Erythroblast (primary cell): ENCODE measurements at regions not wholly inside any gene's neighbourhood (a gene's known extent, or its start where the extent isn't known, plus 50 kb on each side); places are given as distances from the start of the nearest gene placed in this dataset.
"Not testable (repeated sequence)": the region's sequence is repeated elsewhere in the genome, so short reads cannot be mapped to it uniquely, and the experiment has no call there.

ENCODE experiments used
- DNase-seq, 2 experiments: peaks; one replicate each; lab custom pipeline; 2025; lab: John Stamatoyannopoulos, UW
- GATA1 ChIP-seq: IDR thresholded peaks from 2 replicates; pipeline ENCODE4 v1.6.1; 2011; ENCODE audit warnings: low read depth, mild to moderate bottlenecking, control low read depth, low read length, moderate library complexity
- POLR2A ChIP-seq: IDR thresholded peaks from 2 replicates; pipeline ENCODE4 v1.6.1; 2011; ENCODE audit warnings: mild to moderate bottlenecking, low read length

- peak; percentile 79 to 88 for DNase-seq
- TF ChIP-seq POLR2A (peak; percentile 80), GATA1 (no peak)
Measured at GRCh38 chr1:65067491-65068201, 80.4 kb upstream of the AK4 start.

- DNase-seq: peak; percentile 70 to 84
- peak; percentile 71 for TF ChIP-seq POLR2A
- no peak for TF ChIP-seq GATA1
Measured at GRCh38 chr1:65068202-65069010, 79.6 kb upstream of the AK4 start.

DNA sequence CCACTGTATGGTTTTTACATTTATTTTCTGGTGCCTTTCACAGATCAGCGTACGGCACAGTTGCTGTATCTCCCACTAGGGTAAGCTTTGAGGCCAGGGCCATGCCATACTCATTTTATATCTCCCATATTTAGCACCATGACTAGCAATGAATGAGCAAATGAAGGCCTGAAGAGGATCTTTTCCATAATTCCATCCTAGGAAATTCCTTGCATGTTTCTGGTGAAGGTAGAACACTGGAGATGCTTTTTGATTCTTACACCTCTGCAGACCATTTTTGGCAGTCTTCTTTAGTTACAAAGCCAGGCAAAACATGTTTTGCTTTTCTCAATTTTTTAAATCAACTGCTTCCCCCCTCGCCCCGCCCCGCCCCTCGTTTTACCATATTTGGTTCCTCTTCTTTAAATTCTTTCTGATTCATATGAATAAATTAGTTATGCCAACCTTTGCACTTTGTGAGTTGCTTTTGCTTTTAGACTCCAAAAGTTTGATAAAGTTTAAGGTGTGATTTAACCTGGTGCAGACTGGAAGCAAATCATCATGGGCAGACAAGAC, 78.9 kb upstream of the AK4 start:
- peak in 1 of 2 experiments; percentile 67 for DNase-seq
- TF ChIP-seq GATA1: no peak
- TF ChIP-seq POLR2A: no peak

DNA sequence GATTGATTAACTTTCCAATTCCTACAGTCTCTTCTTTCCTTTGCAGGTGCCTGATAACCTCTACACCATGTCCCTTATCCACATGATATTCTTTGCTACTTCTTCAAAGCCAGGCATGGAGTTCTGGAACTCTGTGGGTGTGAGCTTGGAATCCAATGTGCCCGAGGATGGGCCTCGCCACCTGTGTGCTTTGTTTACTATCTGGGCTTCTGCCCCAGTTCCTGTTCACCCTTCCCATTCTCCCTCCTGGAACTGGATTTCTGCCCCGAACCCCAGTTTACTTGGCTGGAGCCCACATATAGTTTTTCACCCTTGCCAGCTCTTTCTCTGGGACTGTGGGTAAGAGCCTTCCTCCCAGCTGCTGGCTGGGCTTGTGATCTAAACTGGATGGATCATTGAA, 75.2 kb upstream of the AK4 start:
- TF ChIP-seq GATA1 (no peak), POLR2A (no peak)
- DNase-seq: no peak

DNA sequence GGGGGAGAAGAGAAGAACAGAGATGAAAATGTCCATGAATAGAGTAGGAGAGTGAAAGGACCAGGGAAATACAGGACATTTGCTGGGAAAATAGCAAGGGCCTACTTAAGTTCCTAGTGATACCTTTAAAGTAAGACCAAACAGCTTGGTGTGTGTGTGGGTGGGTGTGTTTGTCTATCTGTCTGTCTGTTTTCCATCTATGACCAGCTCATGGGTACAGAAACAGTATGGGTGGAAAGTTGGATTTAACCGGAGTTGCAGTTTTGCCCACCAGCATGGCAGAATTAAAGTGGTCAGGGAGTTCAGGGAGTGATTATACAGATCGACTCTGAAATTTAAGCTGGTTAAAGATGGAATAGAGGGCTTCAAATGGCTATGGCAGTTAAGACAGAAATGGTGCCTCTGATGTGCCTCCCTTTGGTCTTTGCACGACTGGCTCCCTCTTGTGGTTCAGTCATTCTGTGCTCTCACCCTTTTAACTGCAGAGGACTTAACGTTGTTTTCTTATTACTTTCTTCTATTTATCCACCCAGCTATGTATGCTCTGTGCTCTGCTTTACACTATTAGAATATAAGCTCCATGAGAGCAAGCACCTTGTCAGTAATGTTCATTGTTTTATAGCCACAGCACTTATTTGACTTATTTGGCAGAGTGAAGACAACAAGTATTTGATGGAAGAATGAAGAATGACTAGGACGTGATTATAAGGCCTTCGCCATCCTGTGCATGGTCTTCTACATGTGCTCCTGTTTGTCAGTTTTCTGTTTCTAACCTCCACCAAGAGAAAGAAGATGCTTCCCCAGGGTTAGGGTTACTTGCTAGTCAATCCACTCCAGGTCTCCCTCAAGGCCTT, 72.7 kb upstream of the AK4 start:
- no peak for TF ChIP-seq POLR2A
- peak; percentile 78 to 87 for DNase-seq

- peak in 1 of 2 experiments; percentile 9 for DNase-seq
- no peak for TF ChIP-seq POLR2A
- TF ChIP-seq GATA1: no peak
Measured at GRCh38 chr1:65077369-65077768, 70.6 kb upstream of the AK4 start.

GRCh38 chr1:65079941-65080340, 68.1 kb upstream of the AK4 start:
- no peak for DNase-seq
- TF ChIP-seq GATA1 (no peak), POLR2A (no peak)

DNA sequence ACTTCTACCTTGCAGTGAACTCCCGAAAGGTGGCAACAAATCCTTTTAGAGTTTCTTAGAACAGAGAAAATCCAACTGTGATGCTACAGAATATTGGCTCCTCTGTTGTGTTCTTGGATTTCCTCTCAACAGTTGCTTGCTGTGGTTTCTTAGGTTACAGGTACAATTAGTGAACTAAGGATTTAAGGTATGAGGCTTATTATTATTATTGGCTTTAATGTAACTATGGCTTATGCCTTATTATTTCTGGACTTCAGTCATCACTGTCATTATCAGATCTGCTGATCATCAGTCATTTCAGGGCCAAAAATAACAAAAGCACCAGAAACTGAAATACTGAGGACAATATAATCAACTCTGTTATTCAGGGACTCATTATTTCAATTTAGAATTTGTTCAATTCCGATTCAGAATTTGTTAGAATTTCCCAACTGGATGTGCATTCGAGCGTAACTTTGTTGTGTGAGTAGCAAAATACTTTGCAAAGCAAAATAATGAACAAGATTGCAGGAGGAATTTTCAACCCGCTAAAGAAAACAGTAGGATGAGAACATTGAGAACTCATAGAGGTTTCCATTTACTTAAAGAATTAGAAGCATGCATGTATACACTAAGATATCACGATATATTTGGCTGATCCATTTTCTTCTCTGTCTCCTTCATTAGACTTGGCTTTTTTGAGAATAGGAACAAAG, 65.5 kb upstream of the AK4 start:
- no peak for DNase-seq
- TF ChIP-seq POLR2A: no peak
- no peak for TF ChIP-seq GATA1

DNA sequence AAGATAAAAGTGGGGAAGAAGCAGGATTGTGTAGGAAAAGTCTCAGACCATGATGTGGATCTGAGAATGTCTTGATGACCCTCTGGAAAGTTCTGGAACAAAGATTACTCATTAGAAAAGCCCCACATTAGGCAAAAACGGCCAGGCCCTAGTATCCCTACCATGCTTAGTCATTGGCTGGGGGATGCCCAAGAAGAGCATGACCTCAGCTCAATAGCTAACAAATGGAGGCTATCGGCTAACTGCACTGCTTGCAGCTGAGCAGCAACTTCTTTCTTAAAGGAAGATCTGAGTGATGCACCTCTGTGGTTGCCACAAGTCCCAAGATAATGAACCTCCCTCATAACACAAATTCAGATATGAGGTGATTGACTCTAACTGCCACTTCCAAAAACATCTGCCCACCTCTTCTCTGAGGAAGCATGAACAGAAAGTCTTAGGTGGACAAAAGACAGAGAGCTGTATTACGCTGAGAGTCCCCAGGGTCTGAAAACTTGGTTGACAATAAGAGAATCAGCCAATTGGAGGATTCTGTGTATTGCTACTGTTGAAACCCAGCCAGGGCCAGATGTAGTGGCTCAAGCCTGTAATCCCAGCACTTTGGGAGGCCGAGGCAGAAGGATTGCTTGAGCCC, 64.6 kb upstream of the AK4 start:
- TF ChIP-seq POLR2A (no peak), GATA1 (no peak)
- no peak for DNase-seq

DNA sequence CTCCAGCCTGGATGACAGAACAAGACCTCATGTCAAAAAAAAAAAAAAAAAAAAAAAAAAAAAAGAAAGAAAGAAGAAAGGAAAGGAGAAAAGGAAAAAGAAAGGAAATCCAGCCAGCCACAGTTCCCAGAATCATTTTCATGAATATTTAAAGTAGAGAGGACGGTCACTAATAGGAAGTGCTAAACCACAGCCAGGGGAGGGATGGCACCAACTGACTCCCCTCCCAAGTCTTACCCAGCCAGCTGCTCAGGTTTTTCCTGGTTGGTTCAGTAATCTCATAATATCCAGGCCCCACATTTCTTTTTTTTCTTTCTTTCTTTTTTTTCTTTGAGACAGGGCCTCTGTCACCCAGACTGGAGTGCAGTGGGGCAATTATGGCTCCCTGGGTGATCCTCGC, 63.9 kb upstream of the AK4 start:
- no peak for DNase-seq
- no peak for TF ChIP-seq GATA1
- no peak for TF ChIP-seq POLR2A

- not testable (repeated sequence) for DNase-seq
Measured at GRCh38 chr1:65087519-65087918, 60.5 kb upstream of the AK4 start.

GRCh38 chr1:65090406-65090805, 57.6 kb upstream of the AK4 start:
- DNase-seq: no peak
- no peak for TF ChIP-seq POLR2A
- TF ChIP-seq GATA1: no peak

DNA sequence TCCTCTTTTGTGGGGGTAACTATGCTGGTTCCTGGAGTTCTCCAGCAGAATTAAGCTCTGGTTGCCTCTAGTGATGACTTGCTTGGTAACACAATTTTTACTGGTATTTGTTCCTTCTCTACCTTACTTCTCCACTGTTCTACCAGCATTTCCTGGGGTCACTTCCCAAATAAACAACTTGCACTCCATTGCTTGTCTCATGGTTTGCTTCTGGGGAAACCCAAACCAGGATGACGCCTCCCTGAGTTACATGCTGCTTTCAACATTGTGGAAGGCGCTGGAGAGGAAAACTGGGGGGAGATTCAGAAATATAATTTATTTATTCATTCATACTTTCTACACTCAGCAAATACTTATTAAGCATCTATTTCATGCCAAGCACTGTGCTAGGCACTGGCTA, 55.3 kb upstream of the AK4 start:
- DNase-seq: no peak
- no peak for TF ChIP-seq POLR2A
- no peak for TF ChIP-seq GATA1
